GM19467 (cell line): ENCODE measurements at regions not wholly inside any gene's neighbourhood (a gene's known extent, or its start where the extent isn't known, plus 50 kb on each side); places are given as distances from the start of the nearest gene placed in this dataset.
"Not testable (repeated sequence)": the region's sequence is repeated elsewhere in the genome, so short reads cannot be mapped to it uniquely, and the experiment has no call there.

Source experiments
- ATAC-seq: cut with Tn5 transposase; IDR thresholded peaks from one replicate; pipeline ENCODE4 v1.9.1; 2021; ENCODE audit warnings: mild to moderate bottlenecking, moderate library complexity; ENCODE audit not compliant: unreplicated experiment

DNA sequence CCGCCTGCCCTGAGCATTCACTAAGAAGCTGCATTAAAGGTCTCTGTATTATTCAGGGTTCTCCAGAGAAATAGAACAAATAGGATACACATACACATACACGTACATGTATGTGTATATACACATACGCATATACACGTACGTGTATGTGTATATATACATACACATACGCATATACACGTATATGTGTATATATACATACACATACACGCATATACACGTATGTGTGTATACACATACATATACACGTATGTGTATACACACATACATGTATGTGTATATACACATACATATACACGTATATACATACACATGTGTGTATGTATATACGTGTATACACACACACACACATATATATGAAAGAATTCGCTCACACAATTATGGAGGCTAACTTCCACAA is 108.9 kb upstream of the BARHL2 start:
- ATAC-seq, result no peak

DNA sequence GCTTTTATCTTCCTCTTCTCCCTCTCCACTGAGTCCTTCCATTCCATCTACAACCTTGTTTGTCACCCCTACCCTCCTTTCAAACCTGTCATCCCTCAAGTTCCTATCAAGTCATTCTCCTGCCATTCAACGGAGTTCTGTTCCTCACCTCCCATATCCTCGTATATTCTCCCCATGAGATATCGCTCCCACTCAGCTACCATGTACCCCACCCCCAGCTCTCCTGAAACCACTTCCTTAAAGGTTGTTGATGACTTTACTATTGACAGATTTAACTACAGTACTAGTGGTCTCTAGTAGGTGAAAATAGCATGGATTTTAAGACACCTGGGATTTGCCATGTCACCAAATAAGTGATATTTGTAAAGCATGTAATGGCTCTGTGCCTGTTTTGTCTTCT is 107.4 kb upstream of the BARHL2 start:
- no peak for ATAC-seq

DNA sequence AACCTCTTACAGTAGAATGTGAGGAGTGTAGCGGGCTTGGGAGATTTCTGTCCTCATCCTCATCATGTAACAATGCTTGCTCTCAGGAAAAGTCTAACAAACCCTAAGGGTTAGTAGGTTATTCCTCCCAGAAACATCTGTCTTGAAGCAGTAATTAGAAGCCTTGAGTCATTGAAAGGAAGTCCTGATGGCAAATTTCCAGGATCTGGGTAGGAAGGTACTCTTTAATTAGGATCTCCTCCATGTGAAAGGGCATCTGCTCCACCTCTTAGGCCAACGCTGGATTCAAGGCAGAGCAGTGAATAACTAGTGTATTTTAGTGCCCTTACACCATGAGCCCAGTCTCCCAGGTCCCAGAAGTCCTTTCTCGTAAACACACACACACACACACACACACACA is 106.6 kb upstream of the BARHL2 start:
- ATAC-seq, result no peak

DNA sequence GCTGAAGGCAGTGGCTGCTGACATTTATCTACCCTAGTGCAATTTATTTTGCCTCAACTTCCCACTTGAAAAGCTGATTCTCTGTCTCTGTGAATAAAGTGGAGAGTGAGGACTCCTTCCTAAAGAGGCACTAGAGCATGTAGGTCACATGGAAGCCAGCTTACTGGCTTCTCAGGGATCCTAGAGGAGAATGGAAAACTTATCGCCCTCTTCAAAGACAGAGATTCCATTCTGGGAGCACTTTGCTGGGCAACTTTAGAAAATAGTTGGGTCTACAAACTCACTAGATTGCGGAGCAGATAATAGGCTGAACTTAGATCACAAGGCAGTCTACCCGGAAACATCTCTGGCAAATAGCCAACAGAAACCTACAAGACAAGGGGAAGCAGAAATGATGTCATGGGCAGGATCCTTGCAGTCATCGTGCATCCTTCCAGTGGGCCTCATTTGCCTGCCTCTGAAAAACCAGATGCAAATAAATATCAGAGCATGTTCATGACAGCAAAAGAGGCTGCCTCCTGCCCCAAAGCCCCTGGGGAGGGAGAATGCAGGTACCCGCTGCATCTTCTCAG is 104.8 kb upstream of the BARHL2 start:
- no peak for ATAC-seq

DNA sequence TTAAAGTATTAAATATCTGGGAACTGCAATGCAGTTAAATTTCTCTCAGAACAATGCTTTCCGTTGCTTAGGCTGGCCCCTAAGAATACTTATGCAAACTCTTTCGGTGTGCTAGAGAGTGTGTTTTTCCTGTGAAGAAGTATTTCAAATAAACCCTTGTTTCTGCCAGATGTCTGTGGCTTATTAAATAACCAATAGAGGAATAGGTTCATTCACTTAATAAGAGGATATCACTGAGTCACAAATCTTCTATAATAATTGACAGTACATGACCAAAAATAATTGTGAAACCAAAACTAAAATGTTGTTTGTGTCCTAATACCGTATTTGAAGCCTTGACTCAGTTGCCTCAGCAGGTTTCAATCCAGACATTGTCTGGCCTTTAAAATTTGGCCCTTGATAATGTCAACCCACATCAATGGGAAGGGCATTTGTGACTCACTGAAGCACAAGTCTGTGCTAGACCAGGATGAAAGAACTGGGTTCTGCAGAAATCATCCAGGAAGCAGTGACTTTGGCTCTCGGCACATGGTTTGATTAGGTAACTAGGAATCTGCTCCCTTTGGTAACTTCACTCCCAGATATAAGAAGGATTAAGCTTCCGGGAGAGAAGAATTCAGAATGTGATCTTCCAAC is 104.2 kb upstream of the BARHL2 start:
- no peak for ATAC-seq

DNA sequence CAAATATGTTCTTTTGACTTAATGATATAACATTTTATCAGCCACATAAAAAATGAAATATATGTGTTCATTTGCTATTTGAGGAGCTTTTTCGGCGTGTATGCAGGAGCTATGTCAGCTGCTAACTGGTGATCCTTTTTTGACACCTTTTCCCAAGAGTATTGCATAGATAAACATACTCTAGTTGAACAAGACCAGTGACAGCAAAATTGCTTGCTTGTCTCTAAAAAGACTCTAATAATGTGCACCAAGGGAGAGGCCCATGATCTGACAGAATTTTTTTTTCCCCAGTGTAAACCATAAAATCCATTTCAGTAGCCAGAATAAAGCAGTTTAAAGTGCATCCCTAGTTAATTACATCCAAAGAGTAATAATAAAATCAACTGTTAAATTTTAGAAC is 103.6 kb upstream of the BARHL2 start:
- no peak for ATAC-seq

DNA sequence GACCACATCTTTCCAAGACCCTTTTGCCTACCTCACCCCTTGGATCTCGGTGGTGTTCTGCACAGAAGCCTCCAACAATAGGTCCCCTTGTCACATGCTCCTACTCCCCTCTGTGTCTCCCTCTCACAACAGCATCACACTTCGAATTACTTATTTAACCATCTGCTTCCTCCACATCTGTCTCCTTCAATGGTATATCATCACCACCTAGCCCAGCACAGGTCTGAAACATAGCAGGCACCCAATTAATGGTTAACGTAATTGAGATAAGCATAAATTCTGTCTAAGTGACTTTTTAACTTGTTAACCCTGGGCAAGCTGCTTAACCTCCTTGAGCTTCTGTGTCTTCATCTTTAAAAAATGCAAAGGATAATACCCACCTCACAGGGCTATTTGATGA is 100.3 kb upstream of the BARHL2 start:
- ATAC-seq, result peak; percentile 58

DNA sequence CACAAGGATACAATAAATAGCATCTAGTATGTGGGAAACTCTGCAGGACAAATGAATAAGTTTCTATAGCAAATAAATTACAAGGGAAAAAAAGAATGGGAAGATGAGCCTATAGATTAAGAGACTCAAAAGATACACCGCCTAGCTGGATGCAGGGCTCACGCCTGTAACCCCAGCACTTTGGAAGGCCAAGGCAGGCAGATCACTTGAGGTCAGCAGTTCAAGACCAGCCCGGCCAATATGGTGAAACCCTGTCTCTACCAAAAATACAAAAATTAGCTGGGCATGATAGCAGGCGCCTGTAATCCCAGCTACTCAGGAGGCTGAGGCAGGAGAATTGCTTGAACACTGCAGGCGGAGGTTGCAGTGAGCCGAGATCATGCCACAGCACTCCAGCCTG is 95.1 kb upstream of the BARHL2 start:
- ATAC-seq, result not testable (repeated sequence)

DNA sequence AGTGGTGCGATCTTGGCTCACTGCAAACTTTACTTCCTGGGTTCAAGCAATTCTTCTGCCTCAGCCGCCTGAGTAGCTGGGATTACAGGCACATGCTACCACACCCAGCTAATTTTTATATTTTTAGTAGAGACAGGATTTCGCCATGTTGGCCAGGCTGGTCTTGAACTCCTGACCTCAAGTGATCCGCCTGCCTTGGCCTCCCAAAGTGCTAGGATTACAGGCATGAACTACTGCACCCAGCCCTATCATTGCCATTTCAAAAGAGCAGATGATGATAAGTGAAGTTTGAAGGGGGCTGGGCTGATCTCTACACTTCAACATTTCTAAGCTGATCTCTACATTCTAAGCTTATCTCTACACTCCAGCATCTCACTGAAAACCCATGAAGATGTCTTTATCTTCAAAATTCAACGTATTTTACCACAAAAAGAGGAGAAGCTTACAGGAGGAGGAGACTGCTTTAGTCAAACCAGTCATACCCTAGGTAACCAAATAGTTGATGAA is 94.4 kb upstream of the BARHL2 start:
- ATAC-seq, result not testable (repeated sequence)

DNA sequence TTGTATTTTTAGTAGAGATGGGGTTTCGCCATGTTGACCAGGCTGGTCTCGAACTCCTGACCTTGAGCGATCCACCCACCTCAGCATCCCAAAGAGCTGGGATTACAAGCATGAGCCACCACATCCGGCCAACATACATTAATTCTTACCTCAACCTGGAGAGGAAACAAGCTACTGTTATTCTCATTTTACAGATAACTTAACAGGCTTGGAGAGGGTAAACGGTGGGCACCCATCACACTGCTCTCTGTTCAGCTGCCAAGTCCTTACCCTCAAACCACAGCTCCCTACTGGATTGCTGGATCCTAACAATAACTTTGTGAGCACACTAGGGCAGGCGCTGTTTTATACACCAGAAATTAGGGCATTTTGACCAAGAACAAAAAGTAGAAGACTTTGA is 93.6 kb upstream of the BARHL2 start:
- no peak for ATAC-seq

DNA sequence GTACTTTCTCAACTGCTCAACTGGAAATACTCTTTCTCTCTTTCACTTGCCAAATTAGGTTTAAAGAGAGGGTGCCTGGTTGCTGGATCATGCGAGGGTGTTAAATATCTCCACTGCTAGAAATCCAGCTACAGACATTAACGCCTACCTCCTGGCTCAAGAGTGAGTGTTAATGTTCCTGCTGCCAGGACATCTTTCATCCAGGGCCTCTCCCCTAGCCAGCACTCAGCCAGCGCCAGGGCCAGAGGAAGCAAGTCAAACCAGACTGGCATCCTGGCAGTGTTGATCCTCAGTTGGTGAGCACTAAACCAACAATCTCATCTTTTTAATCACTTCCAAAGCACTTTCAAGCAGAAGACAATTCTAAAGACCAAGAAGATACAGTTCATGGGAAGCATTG is 92.9 kb upstream of the BARHL2 start:
- no peak for ATAC-seq

DNA sequence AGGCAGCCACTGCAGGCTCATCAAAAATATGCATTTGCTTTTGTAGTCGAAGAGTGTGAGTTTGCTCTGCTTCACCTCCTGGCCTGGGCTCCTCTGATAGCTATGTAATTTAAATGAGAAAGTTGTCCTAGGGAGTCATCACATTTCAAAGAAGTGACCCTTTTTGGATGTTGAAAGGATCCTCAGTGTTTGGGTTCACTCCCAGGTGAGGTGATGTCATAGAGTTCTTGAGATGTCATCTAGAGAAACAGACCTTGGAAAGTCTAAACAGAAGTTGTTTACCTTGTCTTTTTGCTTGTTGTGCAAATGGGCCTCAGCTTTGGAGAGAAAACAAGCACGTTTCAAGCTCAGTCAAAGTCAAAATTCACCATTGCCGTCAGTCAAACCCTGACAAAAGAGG is 92.0 kb upstream of the BARHL2 start:
- no peak for ATAC-seq

DNA sequence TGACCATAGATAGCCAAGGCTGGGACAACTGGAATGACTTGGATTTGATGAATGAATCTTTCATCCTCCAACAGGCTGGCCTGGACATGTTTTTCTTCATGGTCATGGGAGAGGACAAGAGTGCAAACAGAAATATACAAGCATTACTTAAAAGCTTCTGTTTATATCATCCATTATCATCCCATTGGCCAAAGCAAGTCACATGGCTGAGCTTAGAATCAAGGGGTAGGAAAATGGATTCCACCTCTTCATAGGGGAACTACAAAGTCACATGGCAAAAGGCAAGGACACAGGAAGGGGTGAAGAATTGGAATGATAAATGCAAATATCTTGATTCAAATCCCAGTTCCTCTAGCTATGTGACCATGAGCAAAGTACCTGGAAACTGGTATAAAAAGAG is 90.2 kb upstream of the BARHL2 start:
- ATAC-seq, result no peak

DNA sequence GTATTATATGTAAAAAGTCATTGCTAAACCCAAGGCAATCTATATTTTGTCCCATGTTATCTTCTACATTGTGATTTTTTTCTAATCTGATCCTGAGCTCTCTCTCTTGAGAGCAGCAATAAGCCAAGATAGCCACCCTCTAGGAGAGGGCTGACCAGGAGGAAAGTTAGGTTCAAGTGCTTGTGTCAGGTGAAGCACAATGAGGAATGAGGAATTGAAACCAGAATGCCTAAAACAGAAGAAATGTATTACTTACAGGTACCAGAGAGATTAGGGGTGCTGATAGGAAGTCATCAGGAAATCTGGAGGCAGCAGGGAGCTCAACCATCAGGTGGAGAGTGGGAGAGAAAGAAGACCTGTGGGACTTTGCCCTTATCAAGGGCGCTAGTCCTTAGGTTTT is 85.5 kb upstream of the BARHL2 start:
- ATAC-seq, result no peak

DNA sequence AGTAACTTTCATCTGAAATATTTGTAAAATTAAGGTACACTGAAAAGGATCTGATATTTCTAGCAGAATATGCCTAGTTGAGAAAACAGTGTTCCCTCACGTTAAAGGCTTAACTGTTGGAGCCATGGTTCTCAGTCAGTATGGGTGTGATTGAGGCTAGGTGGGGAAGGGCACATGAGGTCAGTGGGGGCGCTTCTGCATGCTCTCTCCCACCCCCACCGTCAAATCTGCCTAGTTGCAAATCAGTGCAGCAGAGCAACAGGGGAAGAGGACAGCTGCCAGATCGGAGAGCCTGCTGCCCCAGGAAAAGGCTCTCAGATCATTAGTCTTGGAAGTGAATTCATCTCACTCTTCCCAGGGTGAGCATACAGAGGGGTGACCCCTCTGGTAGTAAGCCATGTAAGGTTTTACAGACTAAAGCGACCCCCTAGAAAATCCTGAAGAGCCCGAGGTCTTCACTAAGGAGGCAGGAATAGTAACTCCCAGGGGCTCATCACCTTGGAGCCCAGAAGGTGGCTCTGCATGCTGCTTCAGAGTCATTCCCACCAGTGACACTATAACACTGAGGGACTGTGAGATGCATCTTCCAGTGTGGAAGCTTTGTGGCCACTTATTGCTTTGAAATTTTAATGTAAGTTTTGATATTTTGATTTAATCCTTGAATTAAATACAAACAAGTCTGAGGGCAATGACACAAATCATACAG is 83.1 kb upstream of the BARHL2 start:
- ATAC-seq, result no peak

DNA sequence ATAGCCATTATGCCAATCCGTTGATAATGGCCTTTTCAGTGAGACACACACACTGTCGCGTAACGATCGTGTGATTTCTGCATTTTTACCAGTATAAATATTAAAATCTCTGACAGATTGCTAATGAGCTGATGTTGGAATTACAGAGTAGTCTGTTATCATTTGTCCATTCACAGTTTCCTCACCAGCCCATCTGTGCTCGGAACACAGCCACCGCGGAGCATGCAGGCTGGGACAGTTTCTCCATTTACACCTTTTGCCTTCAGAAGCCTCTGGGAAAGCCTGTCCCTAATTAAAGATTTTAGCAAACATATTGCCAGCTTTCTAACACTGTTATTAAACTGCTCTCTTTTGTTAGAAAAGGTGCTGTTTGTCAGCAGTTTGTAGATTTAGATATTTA is 82.2 kb upstream of the BARHL2 start:
- ATAC-seq, result no peak

DNA sequence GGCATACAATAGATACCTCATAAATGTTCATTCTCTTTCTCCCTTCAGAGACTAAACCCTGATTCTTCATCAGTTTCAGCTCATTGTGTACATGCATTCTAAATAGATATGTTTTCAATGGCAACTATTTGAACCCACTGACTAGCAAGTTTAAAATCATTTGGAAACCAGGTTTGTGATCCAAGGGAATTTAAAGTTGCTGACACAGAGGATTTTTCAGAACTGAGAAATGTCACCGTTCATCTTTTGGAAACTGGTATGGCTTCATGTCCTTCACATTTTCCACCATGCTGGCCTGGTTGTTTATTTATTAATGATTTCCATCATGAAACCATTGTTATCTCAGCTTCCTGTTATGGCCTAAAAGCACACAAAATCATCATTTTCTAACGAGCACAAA is 81.8 kb upstream of the BARHL2 start:
- ATAC-seq, result no peak

DNA sequence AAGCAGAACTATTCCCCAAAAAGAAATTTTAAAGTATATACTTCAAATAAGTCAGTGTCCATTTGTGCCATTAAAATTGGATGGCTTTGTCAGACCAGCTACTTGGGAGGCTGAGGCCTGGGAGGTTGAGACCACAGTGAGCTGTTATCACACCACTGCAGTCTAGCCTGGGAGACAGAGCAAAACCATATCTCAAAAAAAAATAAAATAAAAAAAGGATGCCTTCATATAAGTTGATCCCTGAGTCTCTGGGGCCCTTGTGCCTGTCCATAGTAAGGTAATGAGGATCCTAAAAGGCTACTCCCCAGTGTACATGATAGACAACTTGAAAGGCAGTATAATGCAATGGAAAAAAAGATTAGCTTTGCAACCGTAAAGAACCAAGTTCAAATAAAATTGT is 81.2 kb upstream of the BARHL2 start:
- no peak for ATAC-seq

DNA sequence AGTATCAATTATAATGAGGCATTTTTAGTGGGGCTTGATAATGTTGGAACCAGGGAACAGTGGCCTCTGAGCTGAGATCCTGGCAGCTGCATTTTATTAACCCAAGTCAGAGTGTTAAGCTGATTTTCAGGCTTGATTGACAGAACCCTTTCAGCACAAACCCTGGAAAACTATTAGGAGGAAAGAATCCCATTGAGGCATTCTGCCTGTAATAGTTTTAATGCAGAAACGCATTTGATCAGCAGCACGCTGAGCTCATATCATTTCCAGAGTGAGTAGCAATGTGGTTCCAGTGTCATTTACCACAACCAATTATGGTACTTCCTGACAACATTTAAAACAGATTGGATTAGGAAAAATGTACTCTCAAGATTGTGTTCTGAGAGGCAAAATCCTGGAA is 78.3 kb upstream of the BARHL2 start:
- ATAC-seq, result no peak

DNA sequence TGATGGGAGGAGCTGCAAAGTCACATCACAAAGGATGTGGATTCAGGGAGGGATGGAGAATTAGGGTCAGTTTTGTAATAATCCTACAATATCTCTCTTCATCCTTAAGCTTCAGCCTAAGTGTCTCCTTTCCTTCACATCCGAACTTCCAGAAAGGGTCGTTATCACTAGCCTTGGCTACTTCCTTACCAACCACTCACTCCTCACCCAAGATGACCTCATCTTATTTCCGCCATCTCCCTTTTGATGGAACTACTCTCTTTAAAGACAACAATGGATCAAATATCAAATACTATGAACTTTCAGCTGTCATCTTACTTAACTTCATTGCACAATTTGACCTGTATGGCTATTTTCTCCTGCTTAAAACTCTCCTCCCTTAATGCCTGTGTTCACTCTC is 69.6 kb upstream of the BARHL2 start:
- no peak for ATAC-seq

DNA sequence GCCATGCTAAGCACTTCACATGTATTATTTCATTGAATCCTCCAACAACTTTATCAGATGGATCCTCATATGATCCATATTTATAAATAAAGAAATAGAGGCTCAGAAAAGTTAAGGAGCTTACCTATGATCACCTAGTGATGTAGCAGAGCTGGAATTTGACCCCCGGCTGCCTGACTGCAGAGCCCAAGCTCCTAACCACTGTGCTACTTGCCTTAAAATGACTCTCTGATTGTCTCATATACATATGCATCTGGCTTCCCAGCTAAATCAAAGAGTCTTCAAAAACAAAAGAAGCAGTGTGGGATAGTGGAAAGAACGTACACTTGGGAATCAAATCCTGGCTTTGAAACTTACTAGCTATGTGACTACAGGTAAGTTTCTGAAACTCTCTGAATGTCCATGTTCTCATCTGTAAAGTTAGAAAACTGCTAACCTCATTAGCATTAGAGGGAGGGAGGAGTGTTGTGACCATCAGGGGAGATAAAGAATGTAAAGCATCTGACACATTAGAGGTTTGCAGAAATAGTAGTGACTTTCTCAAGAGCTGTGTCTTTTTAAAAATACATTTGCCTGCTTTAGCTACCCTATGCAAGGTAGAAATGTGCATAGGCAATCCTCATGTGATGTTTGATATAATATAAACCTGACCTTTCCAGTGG is 67.2 kb upstream of the BARHL2 start:
- ATAC-seq, result no peak

DNA sequence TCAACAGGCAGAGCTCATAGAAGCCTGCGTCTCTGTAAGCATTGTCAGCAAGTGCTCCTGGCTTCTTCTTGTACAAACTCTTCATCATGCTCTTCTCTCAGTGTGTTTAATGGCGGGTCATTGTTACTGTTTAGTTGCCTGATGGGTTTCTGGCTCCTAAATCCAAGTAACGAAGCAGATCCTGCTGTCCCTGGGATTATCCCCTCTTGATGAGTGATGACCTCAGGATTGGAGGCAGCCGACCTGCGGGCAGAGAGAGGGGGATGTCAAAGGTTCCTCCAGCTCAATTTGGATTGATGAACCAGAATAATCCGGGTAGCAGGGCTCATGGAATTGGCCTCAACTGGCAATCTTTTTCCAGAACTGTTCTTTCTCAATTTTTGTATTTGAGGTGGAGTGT is 66.1 kb upstream of the BARHL2 start:
- ATAC-seq, result no peak
